HG02943 (cell line): ENCODE measurements at regions not wholly inside any gene's neighbourhood (a gene's known extent, or its start where the extent isn't known, plus 50 kb on each side); places are given as distances from the start of the nearest gene placed in this dataset.

ENCODE experiments used
- ATAC-seq: cut with Tn5 transposase; IDR thresholded peaks from one replicate; pipeline ENCODE4 v1.9.1; 2021; ENCODE audit warnings: mild to moderate bottlenecking, low read depth, moderate library complexity; ENCODE audit not compliant: unreplicated experiment

- ATAC-seq, result no peak
Observed at GRCh38 chr14:56065621-56066290, 52.5 kb upstream of the PELI2 start.
